SU-DHL-6 (cell line): ENCODE measurements at regions not wholly inside any gene's neighbourhood (a gene's known extent, or its start where the extent isn't known, plus 50 kb on each side); places are given as distances from the start of the nearest gene placed in this dataset.

Experiments used
- H2AFZ ChIP-seq: fragments of 200-600 bp; sonication (generic); 2 replicates; pipeline ENCODE4 v1.6.1; 2014; ENCODE audit warnings: low read depth, mild to moderate bottlenecking, moderate library complexity, mixed read lengths, antibody characterized with exemption, low read length; ENCODE audit not compliant: severe bottlenecking
- H3F3A ChIP-seq: fragments of 200-600 bp; shearing (Covaris generic); 2 replicates; pipeline ENCODE4 v1.6.0; 2016; ENCODE audit warnings: antibody characterized with exemption, mild to moderate bottlenecking; ENCODE audit not compliant: insufficient read depth
- H3K27ac ChIP-seq: fragments of 200-600 bp; sonication (generic); 2 replicates; pipeline ENCODE4 v1.5.1; 2016; ENCODE audit warnings: low read depth, mild to moderate bottlenecking, low read length, moderate library complexity, mixed read lengths
- H3K27me3 ChIP-seq: fragments of 200-600 bp; sonication (generic), shearing (Covaris generic); 2 replicates; pipeline ENCODE4 v1.6.0; 2014; ENCODE audit warnings: mild to moderate bottlenecking, low read length
- H3K36me3 ChIP-seq: fragments of 200-600 bp; sonication (generic); 2 replicates; pipeline ENCODE4 v1.6.1; 2014; ENCODE audit warnings: mild to moderate bottlenecking, low read length, mixed read lengths
- H3K4me2 ChIP-seq: fragments of 300-600, 200-600 bp; shearing (Covaris generic), sonication (generic); 2 replicates; pipeline ENCODE4 v1.6.0; 2014; ENCODE audit warnings: low read length, low read depth, mild to moderate bottlenecking; ENCODE audit not compliant: poor library complexity, severe bottlenecking
- H3K4me3 ChIP-seq: fragments of 200-600 bp; sonication (generic); 2 replicates; pipeline ENCODE4 v1.5.1; 2014; ENCODE audit warnings: antibody characterized with exemption, low read length, mild to moderate bottlenecking, mixed read lengths; ENCODE audit not compliant: insufficient read depth, poor library complexity, severe bottlenecking
- H3K79me2 ChIP-seq: fragments of 200-600 bp; sonication (generic); 2 replicates; pipeline ENCODE4 v1.6.1; 2014; ENCODE audit warnings: mild to moderate bottlenecking, low read length, moderate library complexity; ENCODE audit not compliant: insufficient read depth
- H3K9ac ChIP-seq: fragments of 200-600 bp; sonication (generic); 2 replicates; pipeline ENCODE4 v1.7.0; 2014; ENCODE audit warnings: mild to moderate bottlenecking, low read length
- H3K9me2 ChIP-seq: fragments of 200-600 bp; sonication (generic); replicated peaks from 2 replicates; pipeline ENCODE4 v1.6.1; 2014; ENCODE audit warnings: low read length; ENCODE audit not compliant: insufficient read depth
- H3K9me3 ChIP-seq: fragments of 200-600 bp; sonication (generic); 2 replicates; pipeline ENCODE4 v1.6.1; 2014; ENCODE audit warnings: low read length, mixed read lengths; ENCODE audit not compliant: insufficient read depth
- H4K20me1 ChIP-seq: fragments of 200-600 bp; sonication (generic); 2 replicates; pipeline ENCODE4 v1.6.1; 2014; ENCODE audit warnings: low read depth, mild to moderate bottlenecking, antibody characterized with exemption, low read length, moderate library complexity, mixed read lengths
- CTCF ChIP-seq: fragments of 200-600 bp; sonication (generic); IDR thresholded peaks from one replicate; pipeline ENCODE4 v1.5.1; 2017; ENCODE audit warnings: antibody characterized with exemption, mild to moderate bottlenecking, low read length, moderate library complexity; ENCODE audit not compliant: insufficient read depth, poor library complexity, severe bottlenecking
- EZH2phosphoT487 ChIP-seq: fragments of 200-600 bp; sonication (generic), shearing (Covaris generic); conservative IDR thresholded peaks from 2 replicates; pipeline ENCODE4 v1.6.1; 2018; ENCODE audit warnings: mild to moderate bottlenecking, antibody characterized with exemption, low read length, moderate library complexity, mixed read lengths

- Histone ChIP-seq H3K9me2 (no peaks in the 10 kb centered on the region), H3K27ac (no peak overlapping the region), H3K9me3 (no peaks in the 10 kb centered on the region), H3K9ac (no peak overlapping the region), H3K79me2 (no peaks in the 10 kb centered on the region), H4K20me1 (no peaks in the 10 kb centered on the region), H3K36me3 (no peaks in the 10 kb centered on the region), H3K27me3 (no peaks in the 10 kb centered on the region), H3K4me2 (no peak overlapping the region), H2AFZ (no peak overlapping the region), H3F3A (no peaks in the 10 kb centered on the region), H3K4me3 (no peak overlapping the region)
- no peak for TF ChIP-seq CTCF
- no peak for TF ChIP-seq EZH2phosphoT487
Observed at GRCh38 chr6:54440549-54440948, 132.3 kb downstream of the TINAG start.

- Histone ChIP-seq H3K9me2 (no peaks in the 10 kb centered on the region), H4K20me1 (no peaks in the 10 kb centered on the region), H3K9me3 (no peaks in the 10 kb centered on the region), H3K4me3 (no peak overlapping the region), H3K4me2 (no peak overlapping the region), H2AFZ (no peak overlapping the region), H3K27me3 (no peaks in the 10 kb centered on the region), H3F3A (no peaks in the 10 kb centered on the region), H3K36me3 (no peaks in the 10 kb centered on the region), H3K9ac (no peak overlapping the region), H3K79me2 (no peaks in the 10 kb centered on the region), H3K27ac (no peak overlapping the region)
- TF ChIP-seq CTCF (no peak), EZH2phosphoT487 (no peak)
Observed at GRCh38 chr6:54441020-54441419, 132.8 kb downstream of the TINAG start.

DNA sequence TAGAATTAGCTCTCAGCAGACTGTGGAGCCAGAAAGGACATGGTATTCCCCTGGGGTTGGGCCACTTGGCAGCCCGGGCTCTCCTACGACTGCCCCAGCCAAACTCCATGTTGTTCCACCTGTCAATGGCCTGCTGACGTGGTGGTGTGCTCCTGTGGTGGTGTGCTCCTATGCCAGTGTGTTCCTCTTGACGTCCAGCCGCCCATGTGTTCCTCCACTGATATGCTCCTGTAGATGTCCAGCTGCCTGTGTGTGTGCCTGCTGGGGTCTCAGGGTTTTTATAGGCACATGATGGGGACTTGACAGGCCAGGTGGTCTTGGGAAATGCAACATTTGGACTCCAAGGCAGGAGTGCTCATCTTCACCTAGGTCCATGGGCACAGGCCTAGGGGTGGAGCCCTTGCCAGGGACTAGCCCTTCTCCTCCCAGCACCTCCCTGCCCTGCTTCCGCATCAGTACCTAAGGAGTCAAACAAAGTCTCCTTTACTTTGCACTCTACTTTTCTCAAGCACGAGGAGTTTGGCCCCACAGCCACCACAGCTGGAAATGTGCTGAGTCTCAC lies 133.5 kb downstream of the TINAG start:
- no peaks in the 10 kb centered on the region for H3K79me2 ChIP-seq
- TF ChIP-seq EZH2phosphoT487 (no peak), CTCF (no peak)

More for the DNA sequence above, 133.5 kb downstream of the TINAG start:
- Histone ChIP-seq H3K4me3 (no peak overlapping the region), H3K27me3 (no peaks in the 10 kb centered on the region), H4K20me1 (no peaks in the 10 kb centered on the region), H3F3A (no peaks in the 10 kb centered on the region), H3K9ac (no peak overlapping the region), H3K9me3 (no peaks in the 10 kb centered on the region), H3K9me2 (no peaks in the 10 kb centered on the region), H3K27ac (no peak overlapping the region), H3K4me2 (no peak overlapping the region), H3K36me3 (no peaks in the 10 kb centered on the region), H2AFZ (no peak overlapping the region)
